K562 (cell line): ENCODE measurements at regions not wholly inside any gene's neighbourhood (a gene's known extent, or its start where the extent isn't known, plus 50 kb on each side); places are given as distances from the start of the nearest gene placed in this dataset.

ENCODE experiments used
- CBX1 ChIP-seq: sonication (generic); IDR thresholded peaks from 2 replicates; pipeline ENCODE4 v1.6.1; 2016; ENCODE audit warnings: antibody characterized with exemption, low read depth, mild to moderate bottlenecking
- CBX3 ChIP-seq, 2 experiments: IDR thresholded peaks; 1 replicate in 1 of 2; 2 replicates in 1 of 2; pipeline ENCODE4 v1.6.1; 2012; ENCODE audit warnings: inconsistent platforms in 2 of 2, low read length in 2 of 2, borderline replicate concordance in 1 of 2, control low read depth in 1 of 2
- HNRNPL ChIP-seq: fragments of 200-400 bp; formaldehyde crosslinking; IDR thresholded peaks from 2 replicates; pipeline ENCODE4 v1.6.1; 2017; ENCODE audit warnings: low read depth, mild to moderate bottlenecking, low read length
- NBN ChIP-seq: fragments of 450-650 bp; IDR thresholded peaks from 2 replicates; pipeline ENCODE4 v1.6.1; 2016; ENCODE audit warnings: low read depth, mild to moderate bottlenecking
- POLR2A ChIP-seq: fragments of 450-650 bp; conservative IDR thresholded peaks from 2 replicates; pipeline ENCODE4 v1.6.1; 2016
- TCFL5 ChIP-seq: fragments of 250-450 bp; sonication (Bioruptor Pico); conservative IDR thresholded peaks from 2 replicates; pipeline ENCODE4 v1.6.1; 2021; ENCODE audit warnings: mild to moderate bottlenecking, moderate library complexity, matching md5 sums
- U2AF2 ChIP-seq: fragments of 200-400 bp; formaldehyde crosslinking; optimal IDR thresholded peaks from 2 replicates; pipeline ENCODE3; 2017; ENCODE audit warnings: low read depth, mild to moderate bottlenecking, low read length
- TF ChIP-seq, protein P1 (sequence below), 2 experiments: fragments of 450-650 bp; formaldehyde crosslinking in 1 of 2; IDR thresholded peaks; 2 replicates each; pipeline versions ENCODE4 v1.4.0 to v1.6.1; 2014 to 2020; ENCODE audit warnings: mild to moderate bottlenecking in 2 of 2, borderline replicate concordance in 1 of 2, low read depth in 1 of 2

DNA sequence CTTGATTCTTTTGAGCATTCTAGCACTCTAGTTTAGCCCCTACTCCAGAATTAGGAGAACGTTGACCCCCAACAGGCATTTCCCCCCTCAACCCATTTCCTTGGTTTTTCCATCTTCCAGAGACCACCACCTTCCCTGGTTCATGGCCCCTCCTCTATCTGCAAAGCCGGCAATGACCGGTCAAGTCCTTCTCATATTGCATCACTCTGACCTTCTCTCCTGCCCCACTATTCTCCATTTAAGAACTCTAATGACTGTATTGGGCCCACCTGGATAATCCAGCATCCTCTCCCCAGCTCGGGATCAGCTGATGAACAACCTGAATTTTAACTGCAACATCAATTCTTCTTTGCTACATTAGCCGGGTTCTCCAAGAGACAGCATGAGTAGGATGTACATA, 437.4 kb downstream of the NPHP4 start:
- no peak for TF ChIP-seq HNRNPL
- no peak for TF ChIP-seq POLR2A
- TF ChIP-seq U2AF2: no peak
- TF ChIP-seq CBX1: no peak
- no peak for TF ChIP-seq TCFL5 (CRISPR knock-in tag)
- no peak for TF ChIP-seq CBX3 (IDR thresholded peaks at IDR 0.05; ENCODE audit: borderline replicate concordance in 1 of 2, low read length in 2 of 2)
- TF ChIP-seq, protein P1, sequence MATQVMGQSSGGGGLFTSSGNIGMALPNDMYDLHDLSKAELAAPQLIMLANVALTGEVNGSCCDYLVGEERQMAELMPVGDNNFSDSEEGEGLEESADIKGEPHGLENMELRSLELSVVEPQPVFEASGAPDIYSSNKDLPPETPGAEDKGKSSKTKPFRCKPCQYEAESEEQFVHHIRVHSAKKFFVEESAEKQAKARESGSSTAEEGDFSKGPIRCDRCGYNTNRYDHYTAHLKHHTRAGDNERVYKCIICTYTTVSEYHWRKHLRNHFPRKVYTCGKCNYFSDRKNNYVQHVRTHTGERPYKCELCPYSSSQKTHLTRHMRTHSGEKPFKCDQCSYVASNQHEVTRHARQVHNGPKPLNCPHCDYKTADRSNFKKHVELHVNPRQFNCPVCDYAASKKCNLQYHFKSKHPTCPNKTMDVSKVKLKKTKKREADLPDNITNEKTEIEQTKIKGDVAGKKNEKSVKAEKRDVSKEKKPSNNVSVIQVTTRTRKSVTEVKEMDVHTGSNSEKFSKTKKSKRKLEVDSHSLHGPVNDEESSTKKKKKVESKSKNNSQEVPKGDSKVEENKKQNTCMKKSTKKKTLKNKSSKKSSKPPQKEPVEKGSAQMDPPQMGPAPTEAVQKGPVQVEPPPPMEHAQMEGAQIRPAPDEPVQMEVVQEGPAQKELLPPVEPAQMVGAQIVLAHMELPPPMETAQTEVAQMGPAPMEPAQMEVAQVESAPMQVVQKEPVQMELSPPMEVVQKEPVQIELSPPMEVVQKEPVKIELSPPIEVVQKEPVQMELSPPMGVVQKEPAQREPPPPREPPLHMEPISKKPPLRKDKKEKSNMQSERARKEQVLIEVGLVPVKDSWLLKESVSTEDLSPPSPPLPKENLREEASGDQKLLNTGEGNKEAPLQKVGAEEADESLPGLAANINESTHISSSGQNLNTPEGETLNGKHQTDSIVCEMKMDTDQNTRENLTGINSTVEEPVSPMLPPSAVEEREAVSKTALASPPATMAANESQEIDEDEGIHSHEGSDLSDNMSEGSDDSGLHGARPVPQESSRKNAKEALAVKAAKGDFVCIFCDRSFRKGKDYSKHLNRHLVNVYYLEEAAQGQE (IDR thresholded peaks at IDR 0.05; ENCODE audit: borderline replicate concordance): no peak
- TF ChIP-seq, protein P1 (CRISPR knock-in tag; IDR thresholded peaks at IDR 0.05; ENCODE audit: low read depth): no peak
- no peak for TF ChIP-seq NBN
